CD4-positive, alpha-beta T cell treated with Interleukin-21 for 1 hour (primary cell): ENCODE measurements at regions not wholly inside any gene's neighbourhood (a gene's known extent, or its start where the extent isn't known, plus 50 kb on each side); places are given as distances from the start of the nearest gene placed in this dataset.
"Not testable (repeated sequence)": the region's sequence is repeated elsewhere in the genome, so short reads cannot be mapped to it uniquely, and the experiment has no call there.

Source experiments
- DNase-seq: peaks from one replicate; pipeline ENCODE4 v3.0.0-alpha.2; 2020

DNA sequence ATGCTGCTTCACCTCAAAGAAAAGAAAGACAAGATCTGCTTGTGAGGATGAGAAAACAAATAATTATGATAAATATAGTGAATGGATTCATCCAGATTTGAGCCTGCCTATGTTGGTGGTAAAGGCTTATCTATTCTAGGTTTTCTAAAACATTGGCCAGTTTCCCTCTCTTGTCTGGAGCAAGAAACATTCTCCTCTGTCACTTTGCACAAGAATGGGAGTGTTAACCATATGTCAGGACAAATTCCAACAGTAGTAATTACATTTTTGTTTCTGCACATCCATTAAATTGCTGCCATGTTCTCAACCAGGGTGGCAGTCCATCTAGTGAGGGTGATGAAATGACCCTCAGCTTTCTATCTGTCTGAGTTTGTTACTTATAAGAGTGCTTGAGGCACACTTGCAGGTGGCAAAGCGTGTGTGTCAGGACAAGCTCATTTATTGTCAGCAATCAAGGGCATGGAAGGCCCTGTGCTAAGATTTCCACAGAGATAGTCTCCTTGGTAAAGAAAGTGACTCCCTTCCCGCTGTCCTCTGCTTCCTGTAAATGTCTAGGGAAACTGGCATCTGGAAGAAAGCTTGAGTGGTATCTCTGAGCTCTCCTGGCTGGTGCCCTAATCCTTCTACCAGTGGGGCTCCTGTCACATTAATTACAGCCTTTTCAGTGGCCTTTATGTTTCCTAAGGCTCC, 502.1 kb upstream of the FLRT2 start:
- no peak for DNase-seq

DNA sequence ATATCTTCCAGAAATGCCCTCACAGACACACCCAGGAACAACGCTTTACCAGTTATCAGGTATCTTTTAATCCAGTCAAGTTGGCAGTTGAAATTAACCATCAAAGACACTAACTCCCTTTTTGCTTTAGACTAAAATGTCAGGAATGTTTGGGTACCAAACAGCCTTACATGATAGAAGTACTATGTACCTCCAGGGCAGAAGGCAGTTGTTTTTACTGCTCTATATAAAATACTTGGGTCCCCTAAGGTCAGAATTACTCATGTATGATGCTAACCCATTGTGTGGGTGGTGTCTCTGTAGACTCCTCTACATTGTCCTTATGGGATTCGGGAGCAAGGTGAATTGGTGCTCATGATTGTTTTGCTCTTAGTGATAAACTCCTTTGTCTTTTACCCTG, 492.5 kb upstream of the FLRT2 start:
- DNase-seq, result no peak

DNA sequence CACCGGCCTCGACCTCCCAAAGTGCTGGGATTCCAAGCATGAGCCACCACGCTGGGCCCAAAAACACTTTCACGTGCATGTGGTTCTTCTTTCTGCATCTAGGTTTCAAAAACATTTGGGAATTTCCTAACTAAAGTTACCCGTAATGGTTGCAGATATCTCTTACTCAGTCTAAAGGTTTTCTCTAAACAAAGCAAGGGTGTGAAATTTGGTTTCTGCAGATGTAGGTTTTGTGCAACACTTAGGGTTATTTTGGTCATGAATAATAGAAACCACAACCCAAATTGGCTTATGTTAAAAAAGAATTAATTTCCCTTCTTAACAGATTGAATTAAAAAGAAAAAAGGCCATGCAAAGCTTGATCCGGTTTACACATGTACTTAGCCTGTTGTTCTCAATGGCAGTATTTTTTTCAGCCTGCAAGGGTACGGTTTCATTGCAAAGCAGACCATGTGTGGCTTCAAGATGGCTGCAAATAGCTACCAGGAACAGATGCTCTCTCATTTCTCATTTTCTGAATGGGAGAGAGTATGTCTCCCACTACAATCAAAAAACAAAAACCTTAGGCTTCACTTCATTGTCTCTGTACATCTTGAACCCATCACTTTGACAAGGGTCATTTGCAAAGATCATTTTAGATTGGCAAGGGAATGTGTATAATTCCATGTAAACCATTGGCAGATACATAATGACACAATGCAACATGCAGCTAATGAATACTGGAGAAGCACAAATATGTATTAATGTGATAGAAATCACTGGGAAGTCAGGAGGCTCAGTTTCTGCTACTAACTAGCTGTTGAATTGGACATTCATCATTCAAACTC, 491.2 kb upstream of the FLRT2 start:
- no peak for DNase-seq

DNA sequence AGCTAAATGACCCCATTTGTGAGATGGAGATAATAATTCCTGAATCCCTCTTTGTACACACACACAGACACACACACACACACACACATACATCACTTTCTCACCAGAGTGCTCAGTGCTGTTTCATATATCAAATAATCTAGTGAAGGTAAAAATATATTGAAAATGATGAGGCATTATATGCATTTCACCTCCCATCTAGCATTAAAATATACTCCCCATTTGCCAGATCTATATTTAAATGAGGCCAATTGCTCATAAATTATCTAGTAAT, 490.7 kb upstream of the FLRT2 start:
- DNase-seq, result no peak

DNA sequence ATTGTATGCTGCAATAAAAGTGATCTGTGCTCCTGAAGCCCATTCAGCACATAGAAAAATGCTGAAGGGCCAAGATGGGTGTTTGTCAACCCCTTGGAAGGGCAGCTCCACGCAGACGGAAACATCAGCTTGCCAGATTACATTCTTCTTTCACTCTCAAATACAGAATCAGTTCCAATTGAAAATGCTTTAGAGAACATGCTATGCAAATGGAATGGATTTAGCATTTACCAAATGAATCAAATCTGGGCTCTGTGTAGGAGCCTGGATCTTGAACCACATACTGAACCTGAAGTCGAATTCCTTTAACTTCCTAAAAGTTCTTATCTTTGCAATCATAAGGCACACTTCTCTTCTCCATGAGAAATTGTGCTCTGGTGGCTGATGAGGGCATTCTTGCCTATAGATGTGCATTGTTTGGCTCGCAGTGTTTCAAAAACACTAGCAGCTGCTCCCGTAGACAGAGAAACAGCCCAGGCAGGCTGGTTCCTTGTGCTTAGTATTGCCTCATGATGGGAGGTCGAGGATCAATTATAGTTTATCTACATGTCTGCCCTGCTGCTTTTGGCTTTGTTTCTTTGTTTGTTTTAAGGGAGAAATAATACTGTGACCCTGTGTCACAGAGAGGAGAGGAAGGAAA, 489.8 kb upstream of the FLRT2 start:
- DNase-seq, result no peak

DNA sequence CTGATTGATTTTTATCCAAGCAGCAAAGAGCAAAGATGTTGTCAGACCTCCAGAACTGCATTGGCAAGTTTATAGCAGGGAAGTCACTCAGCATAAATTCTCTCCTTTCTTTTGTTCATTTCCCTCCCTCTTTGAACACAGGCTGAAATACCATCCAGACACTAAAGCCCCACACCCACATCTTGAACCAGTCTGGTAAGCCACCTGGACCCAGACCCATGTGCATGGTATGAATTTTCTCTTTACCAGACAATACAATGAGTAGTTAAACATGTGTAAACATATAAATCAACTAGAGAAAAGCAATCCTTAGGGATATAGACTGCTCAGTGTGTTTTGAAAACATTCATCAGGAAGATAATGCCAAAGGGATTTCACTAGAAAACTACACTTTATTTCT, 488.3 kb upstream of the FLRT2 start:
- DNase-seq, result no peak

DNA sequence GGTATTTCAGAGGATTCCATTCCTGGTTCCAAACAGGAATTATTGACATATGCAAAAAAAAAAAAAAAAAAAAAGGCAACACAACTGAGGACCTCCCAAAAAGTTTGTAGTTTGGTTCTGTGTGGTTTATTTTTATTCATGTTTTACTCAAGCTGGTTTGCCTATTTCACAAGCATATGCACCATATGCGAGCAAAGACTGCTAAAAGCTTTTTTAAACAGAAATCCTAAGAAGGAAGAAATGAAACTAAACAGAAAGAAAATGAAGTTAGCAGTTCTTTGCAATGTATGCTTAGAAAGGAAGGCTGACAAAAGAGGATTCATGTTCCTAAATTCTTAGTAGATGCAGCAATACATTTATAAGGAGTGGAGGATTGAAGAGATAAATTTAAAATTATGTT, 487.6 kb upstream of the FLRT2 start:
- DNase-seq, result no peak

DNA sequence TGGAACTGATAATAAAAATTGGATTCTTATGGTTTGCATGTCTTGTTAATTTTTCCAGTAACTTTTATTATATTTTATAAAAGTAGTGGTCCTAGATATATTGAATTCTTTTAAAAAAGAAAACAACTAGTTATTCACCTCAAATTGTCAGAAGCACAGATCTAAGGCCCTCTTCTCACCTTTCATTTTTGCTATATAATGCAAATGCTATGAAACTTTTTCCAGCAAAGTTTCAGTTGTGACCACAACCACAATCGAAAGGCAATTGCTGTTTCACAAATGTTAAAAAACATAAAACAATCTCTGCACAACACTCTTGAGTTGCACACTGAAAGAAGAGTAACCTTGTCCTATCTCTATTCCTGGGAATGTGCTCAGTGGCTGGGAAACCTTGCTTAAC, 479.8 kb upstream of the FLRT2 start:
- no peak for DNase-seq

DNA sequence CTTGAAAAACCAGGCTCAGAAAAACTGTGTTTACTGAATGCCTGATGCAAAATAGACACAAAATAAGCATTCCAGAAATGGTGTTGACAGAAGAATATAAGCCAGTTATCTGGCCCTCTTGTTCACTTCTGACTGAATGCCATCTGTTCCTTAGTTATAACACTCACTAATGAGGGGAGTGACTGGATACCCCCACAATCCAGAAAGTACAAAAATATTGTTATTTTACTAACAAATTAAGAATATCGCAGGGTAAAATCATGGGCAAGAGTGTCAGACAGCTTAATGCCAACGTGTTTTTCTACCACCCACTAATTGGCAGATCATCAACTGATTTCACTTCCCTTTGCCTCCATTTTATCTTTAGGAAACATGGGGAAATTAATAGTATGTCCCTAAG, 477.3 kb upstream of the FLRT2 start:
- no peak for DNase-seq

DNA sequence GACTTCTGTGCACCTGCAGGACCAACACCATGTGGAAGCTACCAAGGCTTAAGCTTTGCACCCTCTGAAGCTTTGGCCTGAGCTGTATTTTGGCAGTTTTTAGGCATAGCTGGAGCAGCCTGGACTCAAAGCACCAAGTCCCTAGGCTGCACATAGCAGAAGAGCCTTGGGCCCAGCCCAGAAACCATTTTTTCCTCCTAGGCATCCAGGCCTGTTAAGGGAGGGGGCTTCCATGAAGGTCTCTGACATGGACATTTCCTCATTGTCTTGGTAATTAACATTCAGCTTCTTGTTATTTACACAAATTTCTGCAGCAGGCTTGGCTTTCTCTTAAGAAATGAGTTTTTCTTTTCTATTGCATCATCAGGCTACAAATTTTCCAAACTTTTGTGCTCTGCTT, 475.8 kb upstream of the FLRT2 start:
- DNase-seq, result no peak

DNA sequence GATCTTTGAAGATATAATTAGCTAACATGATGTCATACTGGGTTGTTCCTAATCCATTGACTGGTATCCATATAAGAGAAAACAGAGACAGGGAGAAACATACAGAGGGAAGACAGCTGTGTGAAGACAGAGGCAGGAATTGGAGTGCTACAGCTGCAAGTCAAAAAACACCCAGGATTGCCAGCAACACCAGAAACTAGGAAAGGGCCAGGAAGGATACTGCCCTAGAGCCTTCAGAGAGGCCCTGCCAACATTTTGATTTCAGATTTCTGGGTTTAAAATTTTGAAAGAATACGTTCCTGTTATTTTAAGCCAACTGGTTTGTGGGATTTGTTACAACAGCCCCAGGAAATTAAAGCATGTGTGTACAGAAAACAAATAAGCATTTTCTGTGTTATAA, 473.7 kb upstream of the FLRT2 start:
- no peak for DNase-seq

DNA sequence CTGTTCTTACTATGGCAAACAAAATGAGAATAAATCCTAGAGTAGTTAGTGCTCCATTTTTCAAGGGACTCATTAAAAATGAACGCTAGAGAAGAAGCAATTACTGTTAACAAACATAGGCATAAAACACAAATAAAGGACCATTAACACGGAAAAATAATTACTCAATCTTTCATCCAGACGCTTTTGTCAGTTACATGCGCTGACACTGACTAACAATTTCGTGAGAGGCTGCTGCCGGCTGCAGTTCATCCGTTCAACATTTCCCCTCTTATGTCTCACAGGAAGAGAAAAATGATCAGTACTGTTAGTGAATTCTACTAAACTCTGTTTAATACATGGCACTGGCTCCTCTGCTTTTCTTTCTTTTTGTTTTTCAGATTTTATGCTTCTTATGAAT, 472.7 kb upstream of the FLRT2 start:
- DNase-seq, result no peak

DNA sequence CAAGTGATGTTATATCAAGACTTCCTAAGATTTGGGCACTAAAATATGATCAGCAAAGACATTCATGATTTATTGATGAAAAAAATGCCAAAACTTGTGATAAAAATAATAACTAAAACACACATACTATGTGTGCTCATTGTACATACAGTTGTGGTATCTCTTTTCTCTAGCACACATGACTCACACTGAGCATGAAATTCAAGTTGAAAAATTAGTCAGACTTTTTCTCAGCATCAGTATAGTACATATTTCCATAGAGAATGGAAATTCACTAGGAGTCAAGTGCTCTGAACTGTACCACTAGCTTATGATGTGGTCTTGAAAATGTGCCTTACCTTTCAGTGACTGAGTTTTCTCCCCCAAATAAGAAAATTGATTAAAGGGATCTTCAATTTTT, 471.8 kb upstream of the FLRT2 start:
- no peak for DNase-seq

DNA sequence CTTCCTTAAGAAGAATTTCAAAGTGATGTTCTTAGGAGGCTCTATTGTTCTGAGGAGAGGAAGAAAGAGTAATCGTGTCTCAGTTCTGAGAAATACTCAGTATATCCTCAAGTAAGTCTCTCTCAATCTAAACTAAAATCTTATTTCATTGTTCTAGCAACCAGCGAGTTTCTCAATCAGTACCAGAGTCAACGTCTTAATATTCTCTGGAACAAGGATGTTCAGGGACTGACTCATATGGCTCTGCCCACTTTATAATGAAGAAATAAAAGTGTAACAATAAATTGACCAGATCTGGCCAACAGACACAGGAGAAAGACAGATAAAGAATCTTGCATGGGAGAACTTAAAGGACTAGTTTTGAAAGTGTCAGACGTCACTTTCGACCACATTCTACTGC, 469.8 kb upstream of the FLRT2 start:
- no peak for DNase-seq

DNA sequence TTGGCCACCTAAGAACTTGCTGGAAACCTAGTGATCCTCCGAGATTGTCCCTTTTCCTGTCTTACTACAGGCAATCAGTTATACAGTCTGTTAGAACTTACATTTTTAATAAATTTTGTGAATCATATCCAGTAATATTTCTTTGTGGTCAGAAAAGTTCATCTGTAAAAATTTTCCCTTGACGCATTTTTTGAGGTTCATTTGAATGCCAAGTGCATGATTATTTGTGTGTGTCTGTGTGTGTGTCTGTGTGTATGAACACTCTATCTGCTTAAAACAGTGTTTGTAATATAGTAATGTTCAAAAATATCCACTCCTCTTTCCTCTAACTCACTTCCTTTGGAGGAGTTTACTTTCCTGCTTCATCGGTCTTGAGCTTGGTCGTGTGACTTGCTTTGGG, 468.7 kb upstream of the FLRT2 start:
- DNase-seq, result no peak

DNA sequence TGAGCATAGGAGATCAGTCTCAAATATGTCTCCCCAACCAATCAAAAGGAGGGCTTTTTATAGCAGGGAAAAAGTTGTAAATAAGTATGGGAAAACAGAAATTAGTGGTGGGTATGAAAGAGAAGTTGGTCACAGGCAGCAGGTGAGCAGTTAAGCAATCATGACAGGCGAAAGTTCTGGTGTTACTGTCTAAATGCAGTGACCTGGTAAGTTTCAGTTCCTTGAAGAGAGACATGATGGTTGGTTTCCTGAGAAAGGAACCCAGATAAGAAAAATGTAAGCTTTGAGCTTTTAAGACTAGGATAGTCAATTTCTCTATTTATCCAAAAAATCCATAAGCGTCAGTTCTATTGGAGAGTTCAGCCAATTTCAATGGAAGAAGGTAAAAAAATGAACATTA, 466.2 kb upstream of the FLRT2 start:
- DNase-seq, result no peak

DNA sequence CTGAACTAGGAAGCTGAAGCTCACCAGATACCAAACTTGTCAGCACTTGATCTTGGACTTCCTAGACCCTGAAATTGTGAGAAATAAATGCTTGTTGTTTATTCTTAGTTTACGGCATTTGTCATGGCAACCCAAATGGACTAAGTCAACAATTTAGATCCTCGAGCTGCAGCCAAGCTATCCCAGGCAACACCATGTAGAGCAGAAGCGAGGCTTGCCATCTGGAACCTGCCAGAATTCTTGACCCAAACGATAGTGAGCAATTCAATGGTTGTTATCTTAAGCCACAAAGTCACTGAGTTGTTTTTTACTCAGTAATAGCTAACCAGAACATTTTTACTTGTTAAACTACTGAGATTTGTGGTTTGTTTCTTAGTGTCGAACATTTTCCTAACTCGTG, 458.5 kb upstream of the FLRT2 start:
- DNase-seq, result no peak

DNA sequence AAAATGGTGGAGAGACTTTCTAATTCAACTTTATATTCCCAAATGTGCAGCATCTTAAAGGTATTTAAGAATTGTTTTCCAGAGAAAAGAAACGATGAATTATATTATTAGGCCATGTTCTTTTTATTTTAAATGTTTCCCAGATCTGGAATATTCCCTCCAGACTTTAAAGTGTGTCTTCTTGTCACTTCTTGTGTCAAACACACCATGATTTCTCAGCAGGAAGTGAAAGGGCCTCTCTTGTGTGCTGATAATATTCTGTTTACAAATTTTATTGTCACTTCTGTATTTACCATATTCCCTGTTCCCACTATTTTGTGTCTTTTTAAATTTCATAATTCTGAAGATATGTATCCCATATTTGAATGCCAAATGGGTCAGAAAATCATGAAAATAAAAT, 455.0 kb upstream of the FLRT2 start:
- no peak for DNase-seq

DNA sequence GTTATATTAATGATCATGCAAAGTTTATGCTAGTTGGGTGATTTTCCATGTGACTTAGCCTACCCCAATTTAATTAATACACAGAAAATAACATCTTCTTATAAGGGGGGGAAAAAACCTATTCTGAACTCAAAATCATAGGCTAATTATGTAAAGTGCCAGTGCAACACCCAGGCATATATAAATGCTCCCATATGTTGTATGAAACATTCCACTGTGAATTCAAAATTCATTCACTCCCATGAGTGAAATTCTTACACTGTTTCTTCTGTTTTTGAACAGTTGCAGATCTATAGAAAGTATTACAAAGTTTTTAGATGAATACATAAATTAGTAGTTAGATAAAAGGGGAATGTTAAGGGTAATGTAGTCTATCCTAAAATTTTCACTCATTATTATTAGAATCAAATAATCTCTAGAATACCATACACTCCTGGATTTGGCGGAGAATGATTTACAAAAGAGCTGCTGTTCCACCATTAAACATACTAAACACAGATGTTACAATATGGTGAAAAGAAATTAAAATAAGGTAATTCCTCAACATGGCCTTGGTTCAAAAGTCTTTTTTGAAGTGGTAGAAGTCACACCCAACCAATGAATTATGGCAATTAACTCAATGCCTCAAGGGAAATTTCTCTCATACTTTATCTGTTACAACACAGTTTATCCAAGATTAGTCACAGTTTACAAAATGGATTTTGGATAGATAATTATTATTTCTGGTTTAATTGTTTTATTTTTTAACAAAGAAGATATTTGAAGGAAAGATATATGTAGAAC, 454.1 kb upstream of the FLRT2 start:
- no peak for DNase-seq

DNA sequence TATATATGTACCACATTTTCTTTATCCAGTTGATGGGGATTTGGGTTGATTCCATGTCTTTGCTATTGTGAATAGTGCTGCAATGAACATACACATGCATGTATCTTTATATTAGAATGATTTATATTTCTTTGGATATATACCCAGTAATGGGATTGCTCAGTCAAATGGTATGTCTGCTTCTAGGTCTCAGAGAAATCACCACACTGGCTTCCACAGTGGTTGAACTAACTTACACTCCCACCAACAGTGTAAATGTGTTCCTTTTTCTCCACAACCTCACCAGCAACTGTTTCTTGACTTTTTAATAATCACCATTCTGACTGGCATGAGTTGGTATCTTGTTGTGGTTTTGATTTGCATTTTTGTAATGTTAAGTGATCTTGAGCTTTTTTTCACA, 452.2 kb upstream of the FLRT2 start:
- DNase-seq, result not testable (repeated sequence)

DNA sequence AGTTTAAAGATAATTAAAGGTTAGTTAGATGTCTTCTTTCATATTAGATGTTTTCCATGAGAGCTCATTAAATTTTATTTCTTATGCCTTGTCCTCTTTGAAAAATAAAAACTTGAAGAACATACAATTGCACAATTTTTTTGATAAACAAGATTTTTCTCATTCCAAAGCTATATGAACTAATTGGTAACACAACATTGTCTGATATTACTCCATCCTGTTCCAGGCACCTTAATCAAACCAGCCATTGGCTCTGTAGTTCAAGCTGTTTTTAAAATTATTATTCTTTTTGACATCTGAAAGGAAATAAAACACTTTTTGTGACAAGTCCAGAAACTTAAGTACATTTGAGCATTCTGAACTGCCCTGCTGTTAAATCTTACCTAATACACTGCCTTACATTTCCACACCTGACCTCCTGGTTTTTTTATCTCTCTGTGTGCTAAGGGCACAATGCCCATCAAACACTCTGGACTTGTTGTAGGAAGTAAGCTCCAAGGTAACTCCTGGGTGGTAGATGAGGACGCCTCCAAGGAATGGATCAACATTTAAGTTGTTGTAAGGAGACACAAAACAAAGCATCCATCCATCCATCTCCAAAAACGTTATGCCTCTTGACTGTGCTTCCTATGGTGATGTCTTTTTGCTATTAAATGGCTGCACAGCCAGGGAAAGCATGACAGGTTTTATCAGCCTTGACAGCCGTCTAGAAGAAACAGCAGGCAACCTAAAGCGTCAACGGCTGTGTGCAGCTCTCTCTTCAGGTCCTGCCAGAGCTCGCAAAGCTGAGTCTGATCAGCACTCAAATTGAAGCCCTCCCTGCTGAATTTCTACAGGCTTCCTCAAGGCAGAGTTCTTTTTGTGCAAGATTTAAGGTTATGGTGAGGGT, 449.9 kb upstream of the FLRT2 start:
- DNase-seq, result no peak

DNA sequence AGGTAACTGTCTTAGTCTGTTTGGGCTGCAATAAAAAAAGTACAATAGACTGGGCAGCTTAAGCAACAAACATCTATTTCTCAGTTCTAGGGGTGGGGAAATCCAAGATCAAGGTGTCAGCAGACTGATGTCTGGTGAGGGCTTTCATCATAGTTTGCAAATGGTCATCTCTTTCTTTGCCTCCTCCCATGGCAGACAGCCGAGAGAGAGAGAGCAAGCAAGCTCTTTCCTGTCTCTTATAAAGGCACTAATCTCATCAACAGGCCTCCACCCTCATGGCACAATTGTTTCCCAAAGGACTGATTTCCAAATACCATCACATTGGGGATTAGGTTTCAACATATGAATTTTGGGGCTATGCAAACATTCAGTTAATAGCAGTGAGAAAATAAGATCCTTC, 445.6 kb upstream of the FLRT2 start:
- no peak for DNase-seq

DNA sequence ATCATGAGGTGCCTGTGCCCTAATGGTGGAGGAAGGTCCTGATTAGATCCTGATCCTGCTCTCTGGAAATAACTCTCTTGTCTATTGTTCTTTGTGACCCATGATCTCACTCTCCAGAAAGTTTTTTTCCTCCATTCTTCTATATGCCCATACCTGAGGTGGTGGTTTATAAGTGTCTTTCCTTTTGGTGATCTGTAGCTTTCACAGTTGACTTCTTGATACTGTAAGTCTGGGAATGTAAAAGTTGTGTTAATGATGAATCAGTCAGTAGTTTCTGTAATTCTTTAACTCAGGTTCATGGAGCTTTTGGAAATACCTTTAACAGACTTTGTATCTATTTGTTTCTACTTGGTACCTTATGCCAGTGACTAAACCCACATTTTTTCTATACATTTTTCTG, 444.0 kb upstream of the FLRT2 start:
- no peak for DNase-seq
